H1 (cell line): ENCODE measurements at regions not wholly inside any gene's neighbourhood (a gene's known extent, or its start where the extent isn't known, plus 50 kb on each side); places are given as distances from the start of the nearest gene placed in this dataset.

Experiments used
- CTCF ChIA-PET: fragments of 300-600 bp; sonication (Branson Sonifier 250); formaldehyde crosslinking; loops from one replicate; lab custom pipeline; 2021; ENCODE audit not compliant: partially characterized antibody; lab: Charles Lee
- POLR2A ChIA-PET: fragments of 300-600 bp; sonication (Branson Sonifier 250); formaldehyde crosslinking; loops from one replicate; lab custom pipeline; 2021; ENCODE audit warnings: inconsistent platforms; ENCODE audit not compliant: partially characterized antibody; lab: Charles Lee
- DNase-seq, 2 experiments: peaks; one replicate each; pipeline versions ENCODE4 v3.0.0 to v3.0.0-alpha.2; 2010 to 2022; ENCODE audit warnings: low spot score in 2 of 2, low read depth in 1 of 2, mixed read lengths in 1 of 2
- FAIRE-seq: peaks from 2 replicates; lab custom pipeline; 2011; peaks lifted over from hg19 to GRCh38; lab: Jason Lieb, UNC
- H2AFZ ChIP-seq: 2 replicates; pipeline ENCODE4 v1.8.1; 2012; ENCODE audit warnings: low read length, inconsistent platforms
- H2AK5ac ChIP-seq: 2 replicates; pipeline ENCODE4 v1.6.1; 2013; ENCODE audit warnings: low read depth, low read length
- H2BK120ac ChIP-seq: replicated peaks from 2 replicates; pipeline ENCODE3; 2013; ENCODE audit warnings: low read depth, low read length, inconsistent platforms
- H2BK12ac ChIP-seq: 2 replicates; pipeline ENCODE4 v1.6.1; 2013; ENCODE audit warnings: low read depth, low read length
- H2BK15ac ChIP-seq: 2 replicates; pipeline ENCODE4 v1.6.1; 2013; ENCODE audit warnings: low read length
- H2BK20ac ChIP-seq: 2 replicates; pipeline ENCODE4 v1.6.1; 2013; ENCODE audit warnings: low read length
- H2BK5ac ChIP-seq: 2 replicates; pipeline ENCODE4 v1.6.1; 2013; ENCODE audit warnings: low read depth, low read length
- H3K14ac ChIP-seq: 2 replicates; pipeline ENCODE4 v1.6.1; 2013; ENCODE audit warnings: inconsistent platforms; ENCODE audit not compliant: insufficient read length
- H3K18ac ChIP-seq: 2 replicates; pipeline ENCODE4 v1.6.1; 2013; ENCODE audit warnings: low read length; ENCODE audit errors: extremely low read depth
- H3K23ac ChIP-seq: 2 replicates; pipeline ENCODE4 v1.6.1; 2013; ENCODE audit warnings: inconsistent platforms; ENCODE audit not compliant: insufficient read length
- H3K23me2 ChIP-seq: 2 replicates; pipeline ENCODE4 v1.6.1; 2013; ENCODE audit warnings: low read depth, low read length
- H3K27ac ChIP-seq: 2 replicates; pipeline ENCODE4 v1.6.1; 2011; ENCODE audit warnings: low read depth, low read length, inconsistent platforms
- H3K27me3 ChIP-seq, 4 experiments: replicated peaks in 1 of 4; 1 replicate in 1 of 4; 2 replicates in 3 of 4; pipeline versions ENCODE4 v1.6.1 to v1.8.1; 2011 to 2013; ENCODE audit warnings: low read length in 3 of 4, mild to moderate bottlenecking in 3 of 4, inconsistent platforms in 2 of 4, mixed read lengths in 2 of 4, moderate library complexity in 1 of 4; ENCODE audit not compliant: control insufficient read depth in 3 of 4, insufficient read depth in 3 of 4; ENCODE audit errors: extremely low read depth in 1 of 4
- H3K36me3 ChIP-seq, 4 experiments: 2 replicates each; pipeline versions ENCODE4 v1.6.1 to v1.8.1; 2011 to 2013; ENCODE audit warnings: mild to moderate bottlenecking in 4 of 4, low read length in 3 of 4, moderate library complexity in 2 of 4, control low read depth in 1 of 4, inconsistent platforms in 1 of 4; ENCODE audit not compliant: insufficient read depth in 4 of 4, control insufficient read depth in 2 of 4
- H3K4ac ChIP-seq: replicated peaks from 2 replicates; pipeline ENCODE3; 2013; ENCODE audit warnings: low read length, low read depth, mixed read lengths, inconsistent platforms; ENCODE audit not compliant: insufficient read length
- H3K4me1 ChIP-seq, 4 experiments: replicated peaks in 1 of 4; 1 replicate in 1 of 4; 2 replicates in 3 of 4; pipeline versions ENCODE4 v1.6.1 to v1.8.1; 2011 to 2013; ENCODE audit warnings: low read length in 3 of 4, inconsistent platforms in 2 of 4, mixed read lengths in 1 of 4; ENCODE audit not compliant: insufficient read depth in 4 of 4, control insufficient read depth in 3 of 4
- H3K4me2 ChIP-seq, 2 experiments: 2 replicates each; pipeline versions ENCODE4 v1.6.1 to v1.8.1; 2011 to 2013; ENCODE audit warnings: low read depth in 2 of 2, low read length in 2 of 2, control low read depth in 1 of 2, inconsistent platforms in 1 of 2, mild to moderate bottlenecking in 1 of 2; ENCODE audit not compliant: insufficient read depth in 1 of 2
- H3K4me3 ChIP-seq, 4 experiments: fragments of 200-600, 300-600 bp in 1 of 4; sonication (generic), shearing (Covaris generic), sonication (Bioruptor Twin) in 1 of 4; 2 replicates each; pipeline versions ENCODE4 v1.5.1 to v1.8.1; 2011 to 2016; ENCODE audit warnings: low read length in 4 of 4, low read depth in 3 of 4, control low read depth in 2 of 4, inconsistent platforms in 2 of 4, mild to moderate bottlenecking in 2 of 4, mixed read lengths in 1 of 4, moderate library complexity in 1 of 4; ENCODE audit not compliant: insufficient read depth in 2 of 4; ENCODE audit errors: extremely low read depth in 1 of 4
- H3K56ac ChIP-seq: replicated peaks from 2 replicates; pipeline ENCODE3; 2013; ENCODE audit warnings: low read depth, mild to moderate bottlenecking, mixed read lengths, low read length, inconsistent platforms; ENCODE audit not compliant: insufficient read length
- H3K79me1 ChIP-seq: 2 replicates; pipeline ENCODE4 v1.6.1; 2013; ENCODE audit warnings: low read depth, low read length, control low read depth
- H3K79me2 ChIP-seq, 2 experiments: 2 replicates each; pipeline versions ENCODE4 v1.6.1 to v1.8.1; 2012 to 2013; ENCODE audit warnings: low read length in 2 of 2, mild to moderate bottlenecking in 2 of 2, inconsistent platforms in 1 of 2; ENCODE audit not compliant: insufficient read depth in 2 of 2, control insufficient read depth in 1 of 2
- H3K9ac ChIP-seq, 4 experiments: replicated peaks in 1 of 4; 1 replicate in 1 of 4; 2 replicates in 3 of 4; pipeline versions ENCODE4 v1.6.1 to v1.8.1; 2011 to 2013; ENCODE audit warnings: low read depth in 3 of 4, low read length in 3 of 4, control low read depth in 2 of 4, mild to moderate bottlenecking in 2 of 4, moderate library complexity in 2 of 4, inconsistent platforms in 1 of 4; ENCODE audit errors: extremely low read depth in 1 of 4
- H3K9me3 ChIP-seq, 2 experiments: 2 replicates each; pipeline versions ENCODE4 v1.6.1 to v1.8.1; 2012 to 2013; ENCODE audit warnings: mild to moderate bottlenecking in 2 of 2, moderate library complexity in 2 of 2, control low read depth in 1 of 2, inconsistent platforms in 1 of 2, low read depth in 1 of 2, low read length in 1 of 2, mixed read lengths in 1 of 2; ENCODE audit not compliant: insufficient read depth in 2 of 2
- H4K20me1 ChIP-seq, 2 experiments: replicated peaks in 1 of 2; 2 replicates each; pipeline versions ENCODE3 to v1.8.1; 2011 to 2013; ENCODE audit warnings: inconsistent platforms in 2 of 2, low read length in 2 of 2, mild to moderate bottlenecking in 1 of 2; ENCODE audit not compliant: insufficient read depth in 2 of 2, control insufficient read depth in 1 of 2
- H4K5ac ChIP-seq: 2 replicates; pipeline ENCODE4 v1.6.1; 2013; ENCODE audit warnings: low read length, low read depth, mixed read lengths, inconsistent platforms; ENCODE audit not compliant: insufficient read length
- H4K8ac ChIP-seq: 2 replicates; pipeline ENCODE4 v1.8.0; 2013; ENCODE audit warnings: mild to moderate bottlenecking, moderate library complexity, low read length, inconsistent platforms; ENCODE audit not compliant: insufficient read depth; ENCODE audit errors: extremely low read depth
- H4K91ac ChIP-seq: replicated peaks from 2 replicates; pipeline ENCODE3; 2013; ENCODE audit warnings: low read length, mixed read lengths, inconsistent platforms; ENCODE audit not compliant: insufficient read length
- FOSL1 ChIP-seq: IDR thresholded peaks from 2 replicates; pipeline ENCODE4 v1.6.1; 2011; ENCODE audit warnings: mild to moderate bottlenecking, low read depth, low read length, moderate library complexity; ENCODE audit not compliant: insufficient read depth
- HDAC6 ChIP-seq: IDR thresholded peaks from one replicate; pipeline ENCODE4 v1.7.1; 2012; ENCODE audit warnings: low read depth, mild to moderate bottlenecking, inconsistent platforms, low read length, moderate library complexity
- JUND ChIP-seq: IDR thresholded peaks from 2 replicates; pipeline ENCODE4 v1.6.1; 2011; ENCODE audit warnings: mild to moderate bottlenecking, improper control_type of control experiment, low read length
- KDM1A ChIP-seq: fragments of 200-600, 300-600 bp; sonication (generic); IDR thresholded peaks from 2 replicates; pipeline ENCODE4 v1.7.1; 2016; ENCODE audit warnings: mild to moderate bottlenecking, low read length, borderline replicate concordance
- NRF1 ChIP-seq: IDR thresholded peaks from 2 replicates; pipeline ENCODE4 v1.6.1; 2011; ENCODE audit warnings: mild to moderate bottlenecking, low read depth, low read length, improper control_type of control experiment
- POU5F1 ChIP-seq: IDR thresholded peaks from 2 replicates; pipeline ENCODE4 v1.6.1; 2011; ENCODE audit warnings: low read depth, mild to moderate bottlenecking, low read length, moderate library complexity
- SP2 ChIP-seq: IDR thresholded peaks from 2 replicates; pipeline ENCODE4 v1.6.1; 2012; ENCODE audit warnings: mild to moderate bottlenecking, low read length, inconsistent platforms
- TAF1 ChIP-seq: IDR thresholded peaks from 2 replicates; pipeline ENCODE4 v1.6.1; 2011; ENCODE audit warnings: mild to moderate bottlenecking, low read depth, low read length
- WGBS, 2 experiments: shearing (Covaris generic) in 1 of 2; methylation state at CpG; one replicate each; pipeline versions ENCODE4 v1.1.6 to v1.1.7; 2013 to 2015; ENCODE audit warnings: low lambda C conversion rate in 2 of 2, mixed read lengths in 2 of 2, inconsistent platforms in 1 of 2, low coverage in 1 of 2, missing lambda C conversion rate in 1 of 2; ENCODE audit not compliant: insufficient replicate concordance in 2 of 2, insufficient coverage in 1 of 2, insufficient read length in 1 of 2; ENCODE audit errors: extremely low coverage in 1 of 2, missing lambda C conversion rate in 1 of 2; 5-methylcytosine and 5-hydroxymethylcytosine counted together

DNA sequence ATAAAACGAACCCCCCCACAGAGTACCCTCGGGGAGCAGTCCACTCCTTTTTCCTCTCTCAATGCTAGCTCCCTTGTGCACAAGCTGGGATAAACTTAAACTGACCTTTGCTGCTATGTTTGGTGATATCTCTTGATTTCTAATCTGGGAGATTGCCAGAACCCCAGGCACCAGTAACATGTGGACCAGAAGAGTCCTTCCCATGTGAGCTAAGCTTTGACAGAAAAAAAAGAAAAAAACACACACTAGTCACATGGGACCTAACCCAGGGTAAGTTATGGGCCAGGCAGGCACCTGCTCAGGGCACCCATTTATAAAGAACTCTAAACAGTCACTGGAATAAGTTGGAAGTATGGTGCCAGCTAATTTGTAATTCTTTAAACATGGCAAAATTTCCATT is 242.6 kb downstream of the EN1 start:
- CTCF ChIA-PET: interaction anchor here (1.3 kb wide), 1 partner anchor 15 kb away, joined by 4 read pairs; no protein-coding TSS in a partner anchor
- Histone ChIP-seq H4K8ac (no peak overlapping the region), H2BK12ac (no peak overlapping the region), H2BK5ac (no peak overlapping the region), H3K4me2 (no peak overlapping the region), H2AFZ (no peak overlapping the region), H2BK20ac (no peak overlapping the region), H3K14ac (no peak overlapping the region), H3K23me2 (no peaks in the 10 kb centered on the region), H3K79me2 (no peaks in the 10 kb centered on the region), H3K4me1 (no peaks in the 10 kb centered on the region), H3K4me3 (no peak overlapping the region), H3K4ac (no peak overlapping the region), H3K27me3 (no peaks in the 10 kb centered on the region), H4K20me1 (no peaks in the 10 kb centered on the region), H3K56ac (no peak overlapping the region), H4K91ac (no peak overlapping the region), H2BK120ac (no peak overlapping the region), H3K36me3 (no peaks in the 10 kb centered on the region), H4K5ac (no peak overlapping the region), H2AK5ac (no peak overlapping the region), H3K79me1 (no peaks in the 10 kb centered on the region), H3K18ac (no peak overlapping the region), H3K27ac (no peak overlapping the region), H2BK15ac (no peak overlapping the region), H3K9ac (no peak overlapping the region), H3K9me3 (peaks cover 9 to 12% of the 10 kb centered on the region in 2 experiments; a peak in 2 of 4 replicates), H3K23ac (no peak overlapping the region)
- TF ChIP-seq SP2: no peak
- TF ChIP-seq NRF1: no peak
- no peak for TF ChIP-seq JUND
- no peak for TF ChIP-seq HDAC6
- no peak for TF ChIP-seq POU5F1
- TF ChIP-seq FOSL1: no peak
- no peak for TF ChIP-seq KDM1A
- TF ChIP-seq TAF1: no peak
- FAIRE-seq (no peak), DNase-seq (no peak)
- WGBS, 2 experiments: 78% methylated on average over 2 of the region's 2 CpGs; no CpG with 5 or more reads in 1 of the 2 experiments
- POLR2A ChIA-PET: no interaction called here
